K562 (cell line): ENCODE measurements at regions not wholly inside any gene's neighbourhood (a gene's known extent, or its start where the extent isn't known, plus 50 kb on each side); places are given as distances from the start of the nearest gene placed in this dataset.

Experiments used
- ARID1B ChIP-seq: fragments of 450-650 bp; IDR thresholded peaks from 2 replicates; pipeline ENCODE4 v1.6.1; 2016; ENCODE audit warnings: antibody characterized with exemption, mild to moderate bottlenecking, inconsistent platforms
- CTBP1 ChIP-seq: fragments of 450-650 bp; IDR thresholded peaks from 2 replicates; pipeline ENCODE4 v1.6.1; 2016; ENCODE audit warnings: borderline replicate concordance
- DDX20 ChIP-seq: fragments of 450-650 bp; IDR thresholded peaks from 2 replicates; pipeline ENCODE4 v1.6.1; 2016; ENCODE audit warnings: missing genetic modification characterization, low read depth, mild to moderate bottlenecking, missing compliant biosample characterization, moderate library complexity
- DPF2 ChIP-seq: fragments of 450-650 bp; IDR thresholded peaks from 2 replicates; pipeline ENCODE4 v1.6.1; 2016
- EGR1 ChIP-seq: fragments of 450-650 bp; conservative IDR thresholded peaks from 2 replicates; pipeline ENCODE4 v1.6.1; 2017; ENCODE audit warnings: mild to moderate bottlenecking
- EHMT2 ChIP-seq: fragments of 450-650 bp; IDR thresholded peaks from 2 replicates; pipeline ENCODE4 v1.6.1; 2018; ENCODE audit warnings: antibody characterized with exemption
- GATAD2B ChIP-seq: fragments of 450-650 bp; IDR thresholded peaks from 2 replicates; pipeline ENCODE4 v1.6.1; 2017; ENCODE audit warnings: mild to moderate bottlenecking, borderline replicate concordance
- HNRNPUL1 ChIP-seq: fragments of 200-400 bp; formaldehyde crosslinking; IDR thresholded peaks from 2 replicates; pipeline ENCODE4 v1.6.1; 2017; ENCODE audit warnings: low read length
- LCOR ChIP-seq: sonication (generic); formaldehyde crosslinking; IDR thresholded peaks from 2 replicates; pipeline ENCODE4 v1.8.0; 2022; ENCODE audit warnings: mild to moderate bottlenecking, missing genetic modification reagents
- MYNN ChIP-seq, 2 experiments: sonication (generic); formaldehyde crosslinking in 1 of 2; IDR thresholded peaks; 2 replicates each; pipeline versions ENCODE4 v1.5.0 to v1.6.1; 2016 to 2020; ENCODE audit warnings: antibody characterized with exemption in 1 of 2, missing genetic modification reagents in 1 of 2
- NEUROD1 ChIP-seq: fragments of 150-350 bp; IDR thresholded peaks from 2 replicates; pipeline ENCODE4 v1.6.1; 2014; ENCODE audit warnings: borderline replicate concordance, low read length, low read depth; ENCODE audit not compliant: partially characterized antibody
- PCBP2 ChIP-seq: fragments of 200-400 bp; formaldehyde crosslinking; IDR thresholded peaks from 2 replicates; pipeline ENCODE4 v1.6.1; 2018; ENCODE audit warnings: low read length, low read depth, mild to moderate bottlenecking, moderate library complexity; ENCODE audit not compliant: poor library complexity, severe bottlenecking
- RBM14 ChIP-seq: fragments of 200-400 bp; formaldehyde crosslinking; IDR thresholded peaks from 2 replicates; pipeline ENCODE4 v1.6.1; 2018; ENCODE audit warnings: low read depth, mild to moderate bottlenecking, low read length, moderate library complexity, borderline replicate concordance; ENCODE audit not compliant: insufficient read depth
- RBM39 ChIP-seq: fragments of 200-400 bp; formaldehyde crosslinking; optimal IDR thresholded peaks from 2 replicates; pipeline ENCODE3; 2018; ENCODE audit warnings: low read depth, low read length
- STAG1 ChIP-seq: sonication (generic); formaldehyde crosslinking; IDR thresholded peaks from 2 replicates; pipeline ENCODE4 v1.5.0; 2020; ENCODE audit warnings: missing genetic modification reagents, borderline replicate concordance
- STAT5A ChIP-seq: IDR thresholded peaks from 2 replicates; pipeline ENCODE4 v1.6.1; 2012; ENCODE audit warnings: low read length, inconsistent platforms, borderline replicate concordance
- TBL1XR1 ChIP-seq, 2 experiments: IDR thresholded peaks; 2 replicates each; pipeline ENCODE4 v1.6.1; 2012; ENCODE audit warnings: improper control_type of control experiment in 2 of 2, low read length in 2 of 2, mild to moderate bottlenecking in 1 of 2
- THRAP3 ChIP-seq: fragments of 450-650 bp; IDR thresholded peaks from 2 replicates; pipeline ENCODE4 v1.6.1; 2016; ENCODE audit warnings: mild to moderate bottlenecking, inconsistent platforms, borderline replicate concordance
- TOE1 ChIP-seq, 2 experiments: fragments of 450-650 bp in 1 of 2; sonication (generic) in 1 of 2; formaldehyde crosslinking in 1 of 2; IDR thresholded peaks; 2 replicates each; pipeline versions ENCODE4 v1.7.1 to v1.8.0; 2016 to 2022; ENCODE audit warnings: borderline replicate concordance in 2 of 2, mild to moderate bottlenecking in 2 of 2, antibody characterized with exemption in 1 of 2, inconsistent platforms in 1 of 2, low read depth in 1 of 2, missing genetic modification reagents in 1 of 2, moderate library complexity in 1 of 2
- UBTF ChIP-seq, 2 experiments: IDR thresholded peaks; 2 replicates each; pipeline ENCODE4 v1.6.1; 2012; ENCODE audit warnings: improper control_type of control experiment in 2 of 2, low read depth in 2 of 2, low read length in 2 of 2, borderline replicate concordance in 1 of 2
- WHSC1 ChIP-seq: IDR thresholded peaks from one replicate; pipeline ENCODE4 v1.6.1; 2012; ENCODE audit warnings: low read length, control low read depth, inconsistent platforms
- YY1 ChIP-seq, 3 experiments: IDR thresholded peaks; 2 replicates each; pipeline ENCODE4 v1.6.1; 2011; ENCODE audit warnings: low read length in 2 of 3, mild to moderate bottlenecking in 2 of 3, moderate library complexity in 2 of 3, borderline replicate concordance in 1 of 3, control low read depth in 1 of 3, low read depth in 1 of 3; ENCODE audit not compliant: insufficient read depth in 3 of 3, insufficient replicate concordance in 2 of 3, control insufficient read depth in 1 of 3, insufficient read length in 1 of 3; ENCODE audit errors: extremely low read depth in 1 of 3
- ZBED1 ChIP-seq: IDR thresholded peaks from 2 replicates; pipeline ENCODE4 v1.6.1; 2014
- ZBTB8A ChIP-seq: fragments of 450-650 bp; IDR thresholded peaks from 2 replicates; pipeline ENCODE4 v1.6.1; 2018; ENCODE audit warnings: mild to moderate bottlenecking, moderate library complexity; ENCODE audit not compliant: partially characterized antibody
- ZNF143 ChIP-seq: sonication (generic); formaldehyde crosslinking; IDR thresholded peaks from 2 replicates; pipeline ENCODE4 v1.9.0; 2022; ENCODE audit warnings: mild to moderate bottlenecking, missing genetic modification reagents

DNA sequence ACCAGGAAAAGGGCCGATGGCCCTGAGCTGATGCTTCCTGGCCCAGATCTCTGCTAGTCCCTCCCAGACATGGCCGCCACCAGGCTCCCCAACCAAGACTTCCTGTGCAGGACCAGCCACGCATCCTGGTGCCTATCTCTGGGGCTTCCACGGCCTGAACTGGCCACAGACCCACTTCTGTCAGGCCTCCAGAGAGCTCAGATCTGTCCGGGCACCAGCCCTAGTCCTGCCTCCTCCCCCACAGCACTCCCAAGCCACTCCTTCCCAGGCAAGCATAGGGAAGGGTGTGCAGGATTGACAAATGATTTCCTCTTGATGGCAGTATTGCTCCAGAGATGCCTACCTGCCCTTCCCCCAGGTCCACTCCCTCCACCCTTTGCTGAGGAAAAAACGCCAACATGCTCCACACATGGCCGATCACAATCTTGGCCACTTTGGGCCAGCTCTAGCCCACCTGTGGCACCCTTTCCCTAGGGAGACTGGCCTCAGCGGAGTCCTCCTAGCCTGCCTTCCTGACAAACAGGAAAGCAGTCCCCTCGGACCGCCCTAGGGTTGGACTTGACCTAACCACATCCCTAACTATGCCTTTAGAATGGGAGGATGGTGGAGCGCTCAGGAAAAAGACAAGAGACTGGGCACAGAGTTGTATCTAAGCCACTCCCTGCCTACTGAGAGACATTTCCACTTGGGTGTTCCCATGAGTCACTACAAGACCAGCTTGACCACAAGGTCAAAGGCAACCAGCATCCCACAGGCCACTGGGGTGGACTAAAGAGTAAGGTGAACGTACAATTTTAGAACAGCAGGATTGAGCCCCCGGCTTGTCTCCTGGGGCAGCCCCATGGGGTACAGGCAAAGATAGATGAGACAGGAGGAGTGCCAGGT is 277.5 kb upstream of the AGTR2 start (continued):
- peak; percentile 48; the same call in 1 of the 2 replicates for TF ChIP-seq TOE1 (IDR thresholded peaks at IDR 0.05; ENCODE audit: borderline replicate concordance)
- no peak for TF ChIP-seq TOE1 (CRISPR knock-in tag; IDR thresholded peaks at IDR 0.05; ENCODE audit: borderline replicate concordance, low read depth)
- TF ChIP-seq ARID1B: peak; percentile 33; the same call in 1 of the 2 replicates
- no peak for TF ChIP-seq WHSC1
- no peak for TF ChIP-seq STAG1
- no peak for TF ChIP-seq PCBP2
- no peak for TF ChIP-seq GATAD2B
- no peak for TF ChIP-seq ZNF143 (CRISPR knock-in tag)
- TF ChIP-seq MYNN (IDR thresholded peaks at IDR 0.05): peak; percentile 37; the same call in 1 of the 2 replicates
- no peak for TF ChIP-seq MYNN (CRISPR knock-in tag; IDR thresholded peaks at IDR 0.05)
- no peak for TF ChIP-seq STAT5A
- TF ChIP-seq CTBP1: peak; percentile 29; the same call in 1 of the 2 replicates
- TF ChIP-seq EGR1: peak; percentile 65
- no peak for TF ChIP-seq THRAP3
- no peak for TF ChIP-seq RBM14
- TF ChIP-seq LCOR: no peak
- peak in 2 of 3 experiments; percentile 39 to 77 for TF ChIP-seq YY1 (IDR thresholded peaks at IDR 0.05; ENCODE audit: borderline replicate concordance in 1 of 3, control insufficient read depth in 1 of 3, extremely low read depth in 1 of 3, insufficient read depth in 3 of 3, insufficient read length in 1 of 3, insufficient replicate concordance in 2 of 3, low read depth in 1 of 3, low read length in 2 of 3)
- TF ChIP-seq TBL1XR1 (IDR thresholded peaks at IDR 0.05; ENCODE audit: low read length in 2 of 2): 0 out of 4 replicates have a peak, but pooled peaks of 1 of the 2 experiments have one; percentile 7
- no peak for TF ChIP-seq HNRNPUL1
- no peak for TF ChIP-seq ZBED1
- peak; percentile 61 for TF ChIP-seq NEUROD1
- no peak for TF ChIP-seq UBTF (IDR thresholded peaks at IDR 0.05; ENCODE audit: borderline replicate concordance in 1 of 2, low read depth in 2 of 2, low read length in 2 of 2)
- TF ChIP-seq RBM39: no peak
- TF ChIP-seq ZBTB8A: no peak
- TF ChIP-seq DPF2: 0 out of 2 replicates have a peak, but pooled peaks have one; percentile 27
- no peak for TF ChIP-seq EHMT2
- no peak for TF ChIP-seq DDX20 (tag)
